IgD-negative memory B cell (primary cell): ENCODE measurements at regions not wholly inside any gene's neighbourhood (a gene's known extent, or its start where the extent isn't known, plus 50 kb on each side); places are given as distances from the start of the nearest gene placed in this dataset.

ENCODE experiments used
- H3K27ac Mint-ChIP-seq, 3 donors: one replicate each; pipeline ENCODE4 v1.8.0; 2020 to 2022; ENCODE audit warnings: mild to moderate bottlenecking in 3 of 3, mixed read lengths in 3 of 3, moderate library complexity in 1 of 3
- H3K27me3 Mint-ChIP-seq: one replicate; pipeline ENCODE4 v1.8.0; 2021; ENCODE audit warnings: mixed read lengths
- H3K36me3 Mint-ChIP-seq: one replicate; pipeline ENCODE4 v1.8.0; 2020; ENCODE audit warnings: mild to moderate bottlenecking, mixed read lengths
- H3K4me1 Mint-ChIP-seq, 3 donors: one replicate each; pipeline ENCODE4 v1.8.0; 2020 to 2022; ENCODE audit warnings: mixed read lengths in 3 of 3, mild to moderate bottlenecking in 1 of 3
- H3K4me3 Mint-ChIP-seq, 4 donors: one replicate each; pipeline ENCODE4 v1.8.0; 2020 to 2022; ENCODE audit warnings: mild to moderate bottlenecking in 4 of 4, mixed read lengths in 4 of 4, moderate library complexity in 3 of 4
- H3K9me3 Mint-ChIP-seq, 3 donors: one replicate each; pipeline ENCODE4 v1.8.0; 2020 to 2021; ENCODE audit warnings: mixed read lengths in 3 of 3, mild to moderate bottlenecking in 1 of 3

DNA sequence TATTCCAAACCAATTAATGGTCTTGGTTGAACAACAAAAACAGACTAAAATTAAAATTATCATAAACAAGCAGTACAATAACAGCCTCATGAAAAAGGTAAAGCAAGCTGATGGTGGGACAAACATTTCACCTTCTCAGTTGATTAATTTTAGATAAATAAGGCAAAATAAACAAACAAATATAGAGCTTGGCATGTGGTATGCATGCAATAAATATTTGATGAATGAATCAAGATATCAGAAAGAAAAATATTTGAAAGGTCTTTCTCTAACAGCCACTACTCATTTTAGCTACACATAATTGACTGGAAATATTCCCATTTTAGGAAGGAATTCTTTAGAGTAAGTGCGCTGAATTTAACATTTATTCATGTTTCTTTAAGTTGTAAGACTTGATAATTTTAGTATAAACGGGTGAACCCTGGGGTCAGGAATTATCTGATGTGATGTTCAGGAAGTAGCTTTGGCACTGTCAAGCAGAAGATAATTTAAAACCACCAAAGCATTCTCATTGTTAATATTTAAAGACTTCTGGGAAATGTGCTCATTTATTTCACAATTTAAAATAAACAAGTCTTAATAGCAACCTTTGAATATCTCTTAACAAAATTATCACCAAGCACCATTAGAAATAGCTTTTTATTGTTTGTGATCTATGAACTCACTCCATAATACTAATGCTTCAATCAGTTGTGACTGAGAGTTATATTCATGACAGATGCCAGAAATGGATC lies 372.3 kb upstream of the TGFBR2 start:
- H3K27ac Mint-ChIP-seq: no peak overlapping the region
- H3K4me1 Mint-ChIP-seq: peaks cover 0 to 3% (median 0%) of the 10 kb centered on the region in 3 donors
- peaks cover 0 to 6% (median 3%) of the 10 kb centered on the region in 3 donors for H3K9me3 Mint-ChIP-seq

DNA sequence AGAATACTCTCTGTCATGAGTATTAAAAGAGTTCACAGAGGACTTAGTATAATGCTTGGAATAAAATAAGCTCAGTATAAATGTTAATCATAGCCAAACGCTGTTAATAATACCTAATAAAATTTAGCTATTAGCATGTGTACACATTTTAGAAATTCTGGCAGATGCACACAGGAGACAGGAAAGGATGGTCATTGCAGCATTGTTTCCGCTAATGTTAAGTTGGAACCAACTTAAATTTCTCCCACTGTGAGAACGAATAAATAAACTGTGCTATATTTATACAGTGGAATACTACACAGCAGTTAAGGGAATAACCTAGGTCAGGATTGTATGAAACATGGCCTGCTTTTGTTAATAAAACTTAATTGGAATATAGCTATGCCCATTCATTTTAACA lies 370.4 kb upstream of the TGFBR2 start:
- Mint-ChIP-seq H3K36me3 (no peaks in the 10 kb centered on the region), H3K9me3 (peaks cover 0 to 6% (median 3%) of the 10 kb centered on the region in 3 donors), H3K27ac (no peak overlapping the region)

More for the DNA sequence above, 372.3 kb upstream of the TGFBR2 start:
- Mint-ChIP-seq H3K4me3 (no peak overlapping the region), H3K27me3 (no peaks in the 10 kb centered on the region), H3K36me3 (no peaks in the 10 kb centered on the region)

DNA sequence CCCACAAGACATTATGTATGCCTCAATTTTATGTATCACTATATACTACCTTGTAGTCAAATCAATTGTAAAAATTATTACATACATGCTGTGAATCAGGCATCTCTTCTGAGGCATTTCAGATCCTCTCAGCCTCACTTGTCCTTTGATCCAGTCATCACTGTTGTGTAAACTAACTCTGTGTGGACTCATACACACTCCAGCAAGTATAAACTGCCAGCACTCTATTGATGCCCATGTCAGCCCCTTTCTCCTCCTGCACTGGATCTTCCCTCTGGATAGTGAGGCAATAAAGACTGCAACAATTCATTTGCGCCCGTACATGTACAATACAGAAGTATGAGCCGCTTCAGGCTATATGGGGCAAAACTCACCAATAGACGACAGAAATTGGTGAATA lies 364.7 kb upstream of the TGFBR2 start:
- H3K4me3 Mint-ChIP-seq: no peak overlapping the region
- H3K9me3 Mint-ChIP-seq: peaks cover 0 to 6% (median 3%) of the 10 kb centered on the region in 3 donors
- H3K36me3 Mint-ChIP-seq: no peaks in the 10 kb centered on the region
- H3K27me3 Mint-ChIP-seq: no peaks in the 10 kb centered on the region
- H3K4me1 Mint-ChIP-seq: no peaks in the 10 kb centered on the region
- no peak overlapping the region for H3K27ac Mint-ChIP-seq

More for the DNA sequence above, 370.4 kb upstream of the TGFBR2 start:
- H3K4me1 Mint-ChIP-seq: peaks cover 0 to 3% (median 0%) of the 10 kb centered on the region in 3 donors
- H3K27me3 Mint-ChIP-seq: no peaks in the 10 kb centered on the region
- H3K4me3 Mint-ChIP-seq: no peak overlapping the region

DNA sequence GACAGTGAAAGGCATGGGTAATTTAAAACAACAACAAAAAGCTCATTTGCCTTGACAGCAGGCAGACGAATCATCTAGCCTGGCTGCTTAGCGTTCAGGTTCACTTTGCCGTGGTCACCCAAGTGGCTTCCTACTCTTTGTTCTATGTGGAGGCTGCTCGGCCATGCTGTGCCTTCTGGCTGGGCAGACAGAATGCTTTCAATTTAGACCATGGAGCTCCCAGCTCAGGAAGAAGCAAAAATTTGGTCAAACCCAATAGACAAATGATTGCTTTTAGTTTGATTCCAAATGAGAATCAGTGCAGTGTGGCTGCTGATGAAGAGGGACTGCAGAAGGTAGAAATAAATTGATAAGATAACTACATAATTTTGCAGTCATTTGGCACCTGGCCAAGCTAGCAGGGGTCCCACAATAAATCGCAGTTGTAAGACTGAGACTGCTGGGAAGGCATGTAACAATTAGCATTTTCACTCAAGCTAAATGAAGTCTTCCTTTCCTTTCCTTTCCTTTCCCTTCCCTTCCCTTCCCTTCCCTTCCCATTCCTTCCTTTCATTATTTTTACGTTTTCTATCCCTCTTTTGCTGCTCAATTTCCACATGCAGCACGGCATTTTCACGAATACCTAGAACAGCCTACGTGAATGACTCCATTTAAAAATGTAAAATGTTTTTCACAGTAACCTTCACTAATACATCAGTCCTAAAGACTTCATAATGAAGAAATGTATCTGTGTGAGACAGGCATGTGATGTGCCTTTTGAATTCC lies 360.4 kb upstream of the TGFBR2 start:
- Mint-ChIP-seq H3K4me3 (no peak overlapping the region), H3K9me3 (no peaks in the 10 kb centered on the region), H3K27me3 (no peaks in the 10 kb centered on the region), H3K27ac (no peak overlapping the region), H3K4me1 (peaks cover 4 to 7% (median 6%) of the 10 kb centered on the region in 3 donors), H3K36me3 (no peaks in the 10 kb centered on the region)

DNA sequence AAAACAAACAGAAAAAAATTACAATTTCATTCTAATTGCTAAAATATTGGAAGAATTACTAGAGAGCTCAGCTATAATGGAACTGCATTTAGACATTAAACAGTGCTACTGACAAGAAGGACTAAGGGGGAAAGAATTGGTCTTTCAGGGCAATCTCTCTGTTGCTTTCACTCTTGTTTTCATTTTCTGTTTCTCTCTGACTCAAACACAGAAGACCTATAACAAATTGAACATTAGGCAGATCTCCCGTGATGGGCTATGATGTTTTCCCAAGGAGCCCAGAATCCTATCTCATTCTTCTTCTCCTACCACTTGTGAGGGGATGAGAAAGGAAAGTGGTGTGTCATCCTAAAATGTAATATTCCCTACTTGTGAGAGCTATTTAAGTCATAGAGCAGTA lies 358.0 kb upstream of the TGFBR2 start:
- no peaks in the 10 kb centered on the region for H3K27me3 Mint-ChIP-seq
- peaks cover 0 to 3% (median 2%) of the 10 kb centered on the region in 3 donors for H3K9me3 Mint-ChIP-seq
- H3K27ac Mint-ChIP-seq: no peak overlapping the region
- H3K4me3 Mint-ChIP-seq: peak overlapping the region in 2 of 4 donors; percentile 38 to 76
- peaks cover 4 to 7% (median 6%) of the 10 kb centered on the region in 3 donors for H3K4me1 Mint-ChIP-seq
- H3K36me3 Mint-ChIP-seq: no peaks in the 10 kb centered on the region

DNA sequence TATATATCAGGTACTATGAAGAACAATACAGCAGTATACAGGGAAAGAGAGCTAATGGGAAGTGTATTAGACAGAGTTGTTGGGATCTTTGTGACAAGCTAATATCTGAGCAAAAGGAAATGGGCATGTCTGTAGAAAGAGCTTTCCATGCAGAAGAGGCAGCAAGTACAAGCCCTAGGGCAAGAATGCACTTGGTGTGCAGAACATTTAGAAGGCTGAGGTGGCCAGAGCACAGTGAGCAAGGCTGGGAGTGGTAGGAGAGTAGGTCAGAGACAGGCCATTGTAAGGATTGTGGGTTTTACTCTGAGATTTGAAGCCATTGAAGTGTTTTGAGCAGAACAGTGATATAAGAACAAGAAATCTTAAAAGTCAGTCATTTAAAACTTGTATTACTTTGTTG lies 353.9 kb upstream of the TGFBR2 start:
- H3K27ac Mint-ChIP-seq: peak overlapping the region in 1 of 3 donors; percentile 28
- no peaks in the 10 kb centered on the region for H3K27me3 Mint-ChIP-seq
- H3K36me3 Mint-ChIP-seq: no peaks in the 10 kb centered on the region
- H3K9me3 Mint-ChIP-seq: peaks cover 2 to 5% (median 3%) of the 10 kb centered on the region in 3 donors
- H3K4me3 Mint-ChIP-seq: no peak overlapping the region
- H3K4me1 Mint-ChIP-seq: peaks cover 4 to 7% (median 6%) of the 10 kb centered on the region in 3 donors

DNA sequence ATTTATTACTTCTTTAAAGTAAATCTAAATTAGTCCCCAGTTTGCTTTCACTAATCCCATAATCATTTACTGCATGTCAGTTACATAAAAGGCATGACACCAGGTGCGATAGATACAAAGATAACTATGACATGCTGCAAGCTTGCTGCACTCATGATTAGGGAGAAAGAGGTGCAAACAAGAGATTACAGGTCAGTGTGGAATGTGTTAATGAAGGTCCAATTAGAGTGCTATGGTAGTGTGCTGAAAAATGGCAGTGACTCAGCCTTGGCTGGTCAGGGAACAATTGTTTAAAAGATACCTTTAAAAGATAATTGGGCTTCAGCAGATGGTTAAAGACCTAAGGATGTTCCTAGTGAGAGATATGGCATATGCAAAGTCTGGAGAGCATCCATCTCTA lies 352.6 kb upstream of the TGFBR2 start:
- H3K4me1 Mint-ChIP-seq: no peaks in the 10 kb centered on the region
- H3K9me3 Mint-ChIP-seq: peaks cover 2 to 5% (median 3%) of the 10 kb centered on the region in 3 donors
- H3K27me3 Mint-ChIP-seq: no peaks in the 10 kb centered on the region
- H3K36me3 Mint-ChIP-seq: no peaks in the 10 kb centered on the region
- no peak overlapping the region for H3K27ac Mint-ChIP-seq
- no peak overlapping the region for H3K4me3 Mint-ChIP-seq

DNA sequence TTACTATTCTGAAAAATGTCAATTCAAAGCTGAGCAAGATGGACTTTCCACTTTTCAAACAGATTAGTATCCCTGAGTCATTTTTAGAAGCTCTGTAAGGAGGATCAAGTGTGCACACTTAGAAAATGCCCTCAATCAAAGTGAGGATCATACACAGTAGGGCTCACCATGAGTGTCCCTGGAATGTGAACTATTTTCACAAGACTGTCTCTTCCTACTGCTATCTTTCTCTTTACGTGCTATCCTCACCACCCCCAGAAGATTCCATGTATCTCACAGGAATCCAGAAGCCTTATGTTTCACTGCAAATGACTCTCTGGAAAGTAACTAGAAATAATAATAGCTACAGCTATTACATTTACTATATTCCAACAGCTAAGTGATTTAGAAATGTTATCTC lies 349.9 kb upstream of the TGFBR2 start:
- Mint-ChIP-seq H3K36me3 (no peaks in the 10 kb centered on the region), H3K9me3 (peaks cover 2 to 5% (median 3%) of the 10 kb centered on the region in 3 donors), H3K27ac (no peak overlapping the region), H3K4me1 (no peaks in the 10 kb centered on the region), H3K27me3 (no peaks in the 10 kb centered on the region), H3K4me3 (no peak overlapping the region)

DNA sequence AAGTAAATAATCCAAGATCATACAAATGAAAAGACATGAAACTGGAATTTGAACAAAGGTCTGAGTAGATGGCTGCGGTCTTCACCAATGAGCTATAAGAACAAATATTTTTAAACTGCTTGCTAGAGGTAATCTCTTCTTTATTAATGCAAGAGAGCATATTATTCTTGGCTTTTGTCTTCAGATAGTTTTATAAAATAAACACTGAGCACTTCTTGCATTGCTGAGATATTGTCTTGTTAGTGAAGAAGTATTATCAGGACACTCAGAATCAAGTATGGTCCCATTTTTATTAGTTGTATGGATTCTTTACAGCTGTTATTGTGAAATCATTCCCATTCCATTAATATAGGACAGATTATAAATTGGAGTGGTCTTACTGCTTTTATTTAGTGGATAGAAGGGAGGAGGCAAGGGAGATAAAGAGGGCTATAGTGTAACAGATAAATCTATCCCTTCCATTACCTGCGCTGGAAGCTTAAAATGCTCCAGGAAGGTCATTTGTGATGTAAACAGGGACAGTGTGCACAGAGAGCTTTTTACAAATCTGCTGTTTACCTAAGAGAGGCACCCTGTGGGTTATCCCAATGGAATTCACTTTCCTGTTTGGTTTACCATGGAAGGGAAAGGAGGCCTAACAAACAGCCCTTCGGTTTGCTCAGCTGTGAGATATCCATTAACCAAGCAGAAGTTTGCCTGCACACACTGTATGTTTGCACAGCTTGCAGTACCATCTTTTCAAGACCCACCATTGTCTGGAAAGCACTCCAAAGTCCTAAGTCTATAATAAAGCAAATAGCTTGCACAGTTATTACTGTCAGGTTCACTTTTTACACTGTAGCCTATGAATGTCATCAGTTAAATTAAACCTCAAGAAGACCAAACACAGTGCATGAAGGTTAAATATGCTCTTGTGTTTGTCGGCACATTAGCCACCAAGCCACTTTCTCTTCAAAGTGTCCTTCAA lies 347.7 kb upstream of the TGFBR2 start:
- no peak overlapping the region for H3K4me3 Mint-ChIP-seq
- H3K4me1 Mint-ChIP-seq: peaks cover 7 to 11% (median 10%) of the 10 kb centered on the region in 3 donors
- no peaks in the 10 kb centered on the region for H3K36me3 Mint-ChIP-seq
- H3K27me3 Mint-ChIP-seq: no peaks in the 10 kb centered on the region
- peaks cover 0 to 5% (median 0%) of the 10 kb centered on the region in 3 donors for H3K9me3 Mint-ChIP-seq
- no peak overlapping the region for H3K27ac Mint-ChIP-seq

DNA sequence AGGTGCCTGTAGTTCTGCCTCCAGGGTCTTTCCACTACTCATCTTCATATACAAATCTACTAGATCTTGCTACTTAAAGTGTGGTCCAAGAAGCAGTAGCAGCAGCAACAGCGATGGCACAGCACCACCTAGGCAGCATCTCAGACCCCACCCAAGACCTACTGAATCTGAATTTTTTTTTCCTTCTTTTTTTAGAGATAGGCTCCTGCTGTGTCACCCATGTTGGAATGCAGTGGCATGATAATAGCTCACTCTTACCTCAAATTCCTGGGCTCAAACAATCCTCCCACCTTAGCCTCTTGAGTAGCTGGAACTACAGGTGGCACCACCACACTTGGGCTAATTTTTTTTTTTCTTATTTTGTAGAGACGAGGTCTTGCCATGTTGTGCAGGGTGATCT lies 346.7 kb upstream of the TGFBR2 start:
- no peak overlapping the region for H3K27ac Mint-ChIP-seq
- no peaks in the 10 kb centered on the region for H3K27me3 Mint-ChIP-seq
- H3K4me3 Mint-ChIP-seq: no peak overlapping the region

DNA sequence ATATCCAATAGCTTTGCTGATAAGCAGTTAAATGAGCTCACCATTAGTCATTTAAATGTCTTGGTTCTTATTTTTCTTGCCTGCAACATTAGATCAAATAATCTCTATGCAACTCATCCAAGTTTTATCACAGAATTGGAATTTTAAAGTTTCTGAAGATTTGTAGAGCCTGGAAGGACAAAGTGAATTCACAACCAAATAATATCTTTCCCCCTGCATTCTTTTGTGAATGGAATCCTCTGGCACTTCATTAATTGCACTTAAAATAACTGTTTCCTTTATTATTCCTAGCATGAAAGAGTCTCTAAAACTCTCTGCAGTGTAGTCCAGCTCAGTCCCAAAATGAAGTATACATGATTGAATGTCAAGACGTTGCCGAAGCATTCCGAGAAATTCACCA lies 345.6 kb upstream of the TGFBR2 start:
- H3K27ac Mint-ChIP-seq: no peak overlapping the region
- no peak overlapping the region for H3K4me3 Mint-ChIP-seq
- peaks cover 0 to 3% (median 0%) of the 10 kb centered on the region in 3 donors for H3K9me3 Mint-ChIP-seq

More for the DNA sequence above, 346.7 kb upstream of the TGFBR2 start:
- Mint-ChIP-seq H3K36me3 (no peaks in the 10 kb centered on the region), H3K4me1 (peaks cover 8 to 11% (median 10%) of the 10 kb centered on the region in 3 donors), H3K9me3 (peaks cover 0 to 5% (median 3%) of the 10 kb centered on the region in 3 donors)

DNA sequence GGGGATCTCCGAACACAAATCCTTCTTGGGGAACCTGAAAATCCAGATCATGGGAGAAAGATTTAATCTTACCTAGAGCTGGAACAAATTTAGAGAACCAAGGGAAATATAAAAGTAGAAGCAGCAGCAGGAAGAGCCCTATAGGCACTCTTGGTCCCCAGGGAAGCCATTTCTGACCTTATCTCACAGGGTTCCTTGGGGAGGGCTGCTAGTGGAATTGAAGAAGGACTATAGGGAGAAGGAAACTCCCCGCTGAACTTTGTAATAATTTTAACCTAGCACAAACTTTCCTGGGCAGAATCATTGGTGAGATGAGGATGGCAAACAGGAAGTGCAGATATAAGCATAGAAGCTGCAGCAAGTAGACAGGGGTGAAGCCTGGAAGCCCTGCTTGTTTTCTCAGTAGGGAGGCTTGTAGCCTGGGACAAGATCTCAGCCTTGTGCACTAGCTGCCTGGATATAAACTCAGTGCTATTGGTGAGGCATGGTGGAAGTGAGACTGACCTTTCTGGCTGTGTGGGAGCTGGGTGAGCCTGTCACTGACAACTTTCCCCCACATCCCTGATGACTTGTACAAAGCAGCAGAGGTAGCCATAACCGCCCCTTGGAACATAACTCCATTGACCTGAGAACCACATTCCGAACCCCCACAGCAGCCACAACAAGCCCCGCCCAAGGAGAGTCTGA lies 343.0 kb upstream of the TGFBR2 start:
- no peaks in the 10 kb centered on the region for H3K36me3 Mint-ChIP-seq
- no peaks in the 10 kb centered on the region for H3K27me3 Mint-ChIP-seq
- H3K4me3 Mint-ChIP-seq: peak overlapping the region in 1 of 4 donors; percentile 23
- peaks cover 8 to 11% (median 10%) of the 10 kb centered on the region in 3 donors for H3K4me1 Mint-ChIP-seq
- H3K9me3 Mint-ChIP-seq: peaks cover 0 to 3% (median 0%) of the 10 kb centered on the region in 3 donors
- H3K27ac Mint-ChIP-seq: no peak overlapping the region

More for the DNA sequence above, 345.6 kb upstream of the TGFBR2 start:
- Mint-ChIP-seq H3K36me3 (no peaks in the 10 kb centered on the region), H3K27me3 (no peaks in the 10 kb centered on the region), H3K4me1 (peaks cover 8 to 11% (median 10%) of the 10 kb centered on the region in 3 donors)

DNA sequence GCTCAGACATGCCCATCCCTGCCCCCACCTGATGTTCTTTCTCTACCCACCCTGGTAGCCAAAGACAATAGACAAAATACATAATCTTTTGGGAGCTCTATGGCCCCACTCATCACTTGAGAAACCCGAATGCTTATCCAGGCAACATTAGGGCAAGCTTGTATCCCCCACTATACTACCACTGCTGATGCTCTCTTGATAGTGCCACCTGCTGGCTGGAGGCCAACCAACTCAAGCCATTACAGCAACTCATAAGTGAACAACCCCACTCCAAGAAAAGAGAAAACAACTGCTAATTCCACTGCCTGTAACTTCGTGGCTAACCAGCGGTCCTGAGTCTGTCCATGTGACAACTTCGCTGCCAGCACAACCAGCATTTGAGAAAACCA lies 342.5 kb upstream of the TGFBR2 start:
- H3K36me3 Mint-ChIP-seq: no peaks in the 10 kb centered on the region
- peaks cover 8 to 12% (median 11%) of the 10 kb centered on the region in 3 donors for H3K4me1 Mint-ChIP-seq
- H3K9me3 Mint-ChIP-seq: peaks cover 0 to 3% (median 0%) of the 10 kb centered on the region in 3 donors
- no peaks in the 10 kb centered on the region for H3K27me3 Mint-ChIP-seq
- peak overlapping the region in 1 of 4 donors; percentile 23 for H3K4me3 Mint-ChIP-seq
- H3K27ac Mint-ChIP-seq: no peak overlapping the region

DNA sequence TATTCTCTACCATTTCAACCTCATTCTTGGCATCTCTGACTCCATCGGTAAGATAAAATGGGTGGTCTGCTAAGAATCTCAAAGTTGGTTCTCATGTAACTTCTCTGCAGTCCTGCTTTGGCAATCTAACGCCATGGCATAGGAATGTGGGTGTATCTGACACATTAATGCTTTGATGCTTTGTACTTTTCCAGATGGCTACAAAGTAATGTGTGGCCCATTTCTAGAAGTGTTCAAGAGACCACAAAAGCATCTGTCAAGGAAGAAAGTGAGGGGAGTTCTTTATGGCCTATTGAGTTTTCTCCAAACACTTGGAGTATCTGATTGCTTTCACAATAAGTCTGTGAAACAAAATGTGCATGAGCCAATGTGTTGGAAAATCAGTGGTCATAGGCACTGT lies 339.9 kb upstream of the TGFBR2 start:
- H3K4me1 Mint-ChIP-seq: peaks cover 17 to 18% (median 17%) of the 10 kb centered on the region in 3 donors
- H3K27ac Mint-ChIP-seq: no peak overlapping the region
- H3K27me3 Mint-ChIP-seq: no peaks in the 10 kb centered on the region
- no peaks in the 10 kb centered on the region for H3K36me3 Mint-ChIP-seq
- peaks cover 0 to 3% (median 0%) of the 10 kb centered on the region in 3 donors for H3K9me3 Mint-ChIP-seq
- no peak overlapping the region for H3K4me3 Mint-ChIP-seq
